HG03342 (cell line): ENCODE measurements at regions not wholly inside any gene's neighbourhood (a gene's known extent, or its start where the extent isn't known, plus 50 kb on each side); places are given as distances from the start of the nearest gene placed in this dataset.

Source experiments
- ATAC-seq: cut with Tn5 transposase; IDR thresholded peaks from one replicate; pipeline ENCODE4 v1.9.1; 2021; ENCODE audit warnings: mild to moderate bottlenecking, moderate library complexity; ENCODE audit not compliant: unreplicated experiment

GRCh38 chr6:6885521-6886170 lies 222.1 kb upstream of the RREB1 start:
- no peak for ATAC-seq

GRCh38 chr6:6886171-6886885 lies 221.4 kb upstream of the RREB1 start:
- no peak for ATAC-seq

- no peak for ATAC-seq
These were observed 220.9 kb upstream of the RREB1 start for GRCh38 chr6:6886886-6887285.

- no peak for ATAC-seq
These were observed 218.2 kb upstream of the RREB1 start for GRCh38 chr6:6889601-6890000.

- no peak for ATAC-seq
These were observed 217.3 kb upstream of the RREB1 start for GRCh38 chr6:6890400-6890858.

GRCh38 chr6:6891125-6891721 lies 216.5 kb upstream of the RREB1 start:
- ATAC-seq: no peak

- ATAC-seq: no peak
These were observed 215.8 kb upstream of the RREB1 start for GRCh38 chr6:6891949-6892461.

GRCh38 chr6:6892744-6893583 lies 214.8 kb upstream of the RREB1 start:
- no peak for ATAC-seq

- ATAC-seq: no peak
These were observed 214.1 kb upstream of the RREB1 start for GRCh38 chr6:6893701-6894100.

GRCh38 chr6:6895929-6896328 lies 211.8 kb upstream of the RREB1 start:
- ATAC-seq: no peak

- ATAC-seq: no peak
These were observed 210.6 kb upstream of the RREB1 start for GRCh38 chr6:6897140-6897539.

GRCh38 chr6:6900569-6901204 lies 207.1 kb upstream of the RREB1 start:
- ATAC-seq: no peak

- ATAC-seq: no peak
These were observed 206.5 kb upstream of the RREB1 start for GRCh38 chr6:6901205-6901719.

- ATAC-seq: no peak
These were observed 205.8 kb upstream of the RREB1 start for GRCh38 chr6:6901945-6902344.

- ATAC-seq: no peak
These were observed 201.7 kb upstream of the RREB1 start for GRCh38 chr6:6905961-6906518.

- no peak for ATAC-seq
These were observed 201.1 kb upstream of the RREB1 start for GRCh38 chr6:6906570-6907213.

- ATAC-seq: no peak
These were observed 200.5 kb upstream of the RREB1 start for GRCh38 chr6:6907286-6907685.

- no peak for ATAC-seq
These were observed 199.6 kb upstream of the RREB1 start for GRCh38 chr6:6908121-6908520.

- no peak for ATAC-seq
These were observed 198.7 kb upstream of the RREB1 start for GRCh38 chr6:6909111-6909510.
